H1 (cell line): ENCODE measurements at regions not wholly inside any gene's neighbourhood (a gene's known extent, or its start where the extent isn't known, plus 50 kb on each side); places are given as distances from the start of the nearest gene placed in this dataset.

Source experiments
- CTCF ChIA-PET: fragments of 300-600 bp; sonication (Branson Sonifier 250); formaldehyde crosslinking; loops from one replicate; lab custom pipeline; 2021; ENCODE audit not compliant: partially characterized antibody; lab: Charles Lee
- POLR2A ChIA-PET: fragments of 300-600 bp; sonication (Branson Sonifier 250); formaldehyde crosslinking; loops from one replicate; lab custom pipeline; 2021; ENCODE audit warnings: inconsistent platforms; ENCODE audit not compliant: partially characterized antibody; lab: Charles Lee
- DNase-seq, 2 experiments: peaks; one replicate each; pipeline versions ENCODE4 v3.0.0 to v3.0.0-alpha.2; 2010 to 2022; ENCODE audit warnings: low spot score in 2 of 2, low read depth in 1 of 2, mixed read lengths in 1 of 2
- FAIRE-seq: peaks from 2 replicates; lab custom pipeline; 2011; peaks lifted over from hg19 to GRCh38; lab: Jason Lieb, UNC
- H2AFZ ChIP-seq: 2 replicates; pipeline ENCODE4 v1.8.1; 2012; ENCODE audit warnings: low read length, inconsistent platforms
- H2AK5ac ChIP-seq: 2 replicates; pipeline ENCODE4 v1.6.1; 2013; ENCODE audit warnings: low read depth, low read length
- H2BK120ac ChIP-seq: replicated peaks from 2 replicates; pipeline ENCODE3; 2013; ENCODE audit warnings: low read depth, low read length, inconsistent platforms
- H2BK12ac ChIP-seq: 2 replicates; pipeline ENCODE4 v1.6.1; 2013; ENCODE audit warnings: low read depth, low read length
- H2BK15ac ChIP-seq: 2 replicates; pipeline ENCODE4 v1.6.1; 2013; ENCODE audit warnings: low read length
- H2BK20ac ChIP-seq: 2 replicates; pipeline ENCODE4 v1.6.1; 2013; ENCODE audit warnings: low read length
- H2BK5ac ChIP-seq: 2 replicates; pipeline ENCODE4 v1.6.1; 2013; ENCODE audit warnings: low read depth, low read length
- H3K14ac ChIP-seq: 2 replicates; pipeline ENCODE4 v1.6.1; 2013; ENCODE audit warnings: inconsistent platforms; ENCODE audit not compliant: insufficient read length
- H3K18ac ChIP-seq: 2 replicates; pipeline ENCODE4 v1.6.1; 2013; ENCODE audit warnings: low read length; ENCODE audit errors: extremely low read depth
- H3K23ac ChIP-seq: 2 replicates; pipeline ENCODE4 v1.6.1; 2013; ENCODE audit warnings: inconsistent platforms; ENCODE audit not compliant: insufficient read length
- H3K23me2 ChIP-seq: 2 replicates; pipeline ENCODE4 v1.6.1; 2013; ENCODE audit warnings: low read depth, low read length
- H3K27ac ChIP-seq: 2 replicates; pipeline ENCODE4 v1.6.1; 2011; ENCODE audit warnings: low read depth, low read length, inconsistent platforms
- H3K27me3 ChIP-seq, 4 experiments: replicated peaks in 1 of 4; 1 replicate in 1 of 4; 2 replicates in 3 of 4; pipeline versions ENCODE4 v1.6.1 to v1.8.1; 2011 to 2013; ENCODE audit warnings: low read length in 3 of 4, mild to moderate bottlenecking in 3 of 4, inconsistent platforms in 2 of 4, mixed read lengths in 2 of 4, moderate library complexity in 1 of 4; ENCODE audit not compliant: control insufficient read depth in 3 of 4, insufficient read depth in 3 of 4; ENCODE audit errors: extremely low read depth in 1 of 4
- H3K36me3 ChIP-seq, 4 experiments: 2 replicates each; pipeline versions ENCODE4 v1.6.1 to v1.8.1; 2011 to 2013; ENCODE audit warnings: mild to moderate bottlenecking in 4 of 4, low read length in 3 of 4, moderate library complexity in 2 of 4, control low read depth in 1 of 4, inconsistent platforms in 1 of 4; ENCODE audit not compliant: insufficient read depth in 4 of 4, control insufficient read depth in 2 of 4
- H3K4ac ChIP-seq: replicated peaks from 2 replicates; pipeline ENCODE3; 2013; ENCODE audit warnings: low read length, low read depth, mixed read lengths, inconsistent platforms; ENCODE audit not compliant: insufficient read length
- H3K4me1 ChIP-seq, 4 experiments: replicated peaks in 1 of 4; 1 replicate in 1 of 4; 2 replicates in 3 of 4; pipeline versions ENCODE4 v1.6.1 to v1.8.1; 2011 to 2013; ENCODE audit warnings: low read length in 3 of 4, inconsistent platforms in 2 of 4, mixed read lengths in 1 of 4; ENCODE audit not compliant: insufficient read depth in 4 of 4, control insufficient read depth in 3 of 4
- H3K4me2 ChIP-seq, 2 experiments: 2 replicates each; pipeline versions ENCODE4 v1.6.1 to v1.8.1; 2011 to 2013; ENCODE audit warnings: low read depth in 2 of 2, low read length in 2 of 2, control low read depth in 1 of 2, inconsistent platforms in 1 of 2, mild to moderate bottlenecking in 1 of 2; ENCODE audit not compliant: insufficient read depth in 1 of 2
- H3K4me3 ChIP-seq, 4 experiments: fragments of 200-600, 300-600 bp in 1 of 4; sonication (generic), shearing (Covaris generic), sonication (Bioruptor Twin) in 1 of 4; 2 replicates each; pipeline versions ENCODE4 v1.5.1 to v1.8.1; 2011 to 2016; ENCODE audit warnings: low read length in 4 of 4, low read depth in 3 of 4, control low read depth in 2 of 4, inconsistent platforms in 2 of 4, mild to moderate bottlenecking in 2 of 4, mixed read lengths in 1 of 4, moderate library complexity in 1 of 4; ENCODE audit not compliant: insufficient read depth in 2 of 4; ENCODE audit errors: extremely low read depth in 1 of 4
- H3K56ac ChIP-seq: replicated peaks from 2 replicates; pipeline ENCODE3; 2013; ENCODE audit warnings: low read depth, mild to moderate bottlenecking, mixed read lengths, low read length, inconsistent platforms; ENCODE audit not compliant: insufficient read length
- H3K79me1 ChIP-seq: 2 replicates; pipeline ENCODE4 v1.6.1; 2013; ENCODE audit warnings: low read depth, low read length, control low read depth
- H3K79me2 ChIP-seq, 2 experiments: 2 replicates each; pipeline versions ENCODE4 v1.6.1 to v1.8.1; 2012 to 2013; ENCODE audit warnings: low read length in 2 of 2, mild to moderate bottlenecking in 2 of 2, inconsistent platforms in 1 of 2; ENCODE audit not compliant: insufficient read depth in 2 of 2, control insufficient read depth in 1 of 2
- H3K9ac ChIP-seq, 4 experiments: replicated peaks in 1 of 4; 1 replicate in 1 of 4; 2 replicates in 3 of 4; pipeline versions ENCODE4 v1.6.1 to v1.8.1; 2011 to 2013; ENCODE audit warnings: low read depth in 3 of 4, low read length in 3 of 4, control low read depth in 2 of 4, mild to moderate bottlenecking in 2 of 4, moderate library complexity in 2 of 4, inconsistent platforms in 1 of 4; ENCODE audit errors: extremely low read depth in 1 of 4
- H3K9me3 ChIP-seq, 2 experiments: 2 replicates each; pipeline versions ENCODE4 v1.6.1 to v1.8.1; 2012 to 2013; ENCODE audit warnings: mild to moderate bottlenecking in 2 of 2, moderate library complexity in 2 of 2, control low read depth in 1 of 2, inconsistent platforms in 1 of 2, low read depth in 1 of 2, low read length in 1 of 2, mixed read lengths in 1 of 2; ENCODE audit not compliant: insufficient read depth in 2 of 2
- H4K20me1 ChIP-seq, 2 experiments: replicated peaks in 1 of 2; 2 replicates each; pipeline versions ENCODE3 to v1.8.1; 2011 to 2013; ENCODE audit warnings: inconsistent platforms in 2 of 2, low read length in 2 of 2, mild to moderate bottlenecking in 1 of 2; ENCODE audit not compliant: insufficient read depth in 2 of 2, control insufficient read depth in 1 of 2
- H4K5ac ChIP-seq: 2 replicates; pipeline ENCODE4 v1.6.1; 2013; ENCODE audit warnings: low read length, low read depth, mixed read lengths, inconsistent platforms; ENCODE audit not compliant: insufficient read length
- H4K8ac ChIP-seq: 2 replicates; pipeline ENCODE4 v1.8.0; 2013; ENCODE audit warnings: mild to moderate bottlenecking, moderate library complexity, low read length, inconsistent platforms; ENCODE audit not compliant: insufficient read depth; ENCODE audit errors: extremely low read depth
- H4K91ac ChIP-seq: replicated peaks from 2 replicates; pipeline ENCODE3; 2013; ENCODE audit warnings: low read length, mixed read lengths, inconsistent platforms; ENCODE audit not compliant: insufficient read length
- CEBPB ChIP-seq: IDR thresholded peaks from 2 replicates; pipeline ENCODE4 v1.6.1; 2012; ENCODE audit warnings: low read depth, low read length
- EGR1 ChIP-seq: IDR thresholded peaks from 2 replicates; pipeline ENCODE4 v1.6.1; 2011; ENCODE audit warnings: low read depth, low read length, borderline replicate concordance
- EP300 ChIP-seq, 2 experiments: IDR thresholded peaks; 1 replicate in 1 of 2; 2 replicates in 1 of 2; pipeline ENCODE4 v1.6.1; 2011 to 2012; ENCODE audit warnings: low read depth in 2 of 2, low read length in 2 of 2, mild to moderate bottlenecking in 2 of 2, borderline replicate concordance in 1 of 2, inconsistent platforms in 1 of 2, moderate library complexity in 1 of 2
- EZH2 ChIP-seq: fragments of 200-600 bp; sonication (generic); IDR thresholded peaks from 2 replicates; pipeline ENCODE4 v1.7.1; 2012; ENCODE audit warnings: low read depth, mild to moderate bottlenecking, moderate library complexity, low read length, inconsistent platforms; ENCODE audit not compliant: severe bottlenecking
- HDAC2 ChIP-seq, 2 experiments: fragments of 300-600 bp in 1 of 2; sonication (generic) in 1 of 2; IDR thresholded peaks; 2 replicates each; pipeline ENCODE4 v1.6.1; 2011 to 2012; ENCODE audit warnings: low read depth in 2 of 2, low read length in 2 of 2, mild to moderate bottlenecking in 2 of 2, moderate library complexity in 2 of 2, borderline replicate concordance in 1 of 2, inconsistent platforms in 1 of 2
- JUN ChIP-seq: IDR thresholded peaks from 2 replicates; pipeline ENCODE4 v1.6.1; 2011; ENCODE audit warnings: low read depth, mild to moderate bottlenecking, improper control_type of control experiment, low read length
- PHF8 ChIP-seq: fragments of 200-600 bp; sonication (generic); conservative IDR thresholded peaks from 2 replicates; pipeline ENCODE4 v1.7.1; 2012; ENCODE audit warnings: low read depth, mild to moderate bottlenecking, inconsistent platforms, low read length, moderate library complexity
- RAD21 ChIP-seq, 2 experiments: IDR thresholded peaks in 1 of 2; conservative IDR thresholded peaks in 1 of 2; 2 replicates each; pipeline ENCODE4 v1.6.1; 2011; ENCODE audit warnings: low read depth in 2 of 2, low read length in 2 of 2, improper control_type of control experiment in 1 of 2, inconsistent platforms in 1 of 2, mild to moderate bottlenecking in 1 of 2, moderate library complexity in 1 of 2
- RXRA ChIP-seq: IDR thresholded peaks from 2 replicates; pipeline ENCODE4 v1.6.1; 2011; ENCODE audit warnings: low read depth, mild to moderate bottlenecking, low read length, moderate library complexity; ENCODE audit not compliant: insufficient read depth
- SP1 ChIP-seq: IDR thresholded peaks from 2 replicates; pipeline ENCODE4 v1.6.1; 2011; ENCODE audit warnings: low read depth, low read length
- SUZ12 ChIP-seq: fragments of 200-600 bp; sonication (generic); IDR thresholded peaks from 2 replicates; pipeline ENCODE4 v1.6.1; 2012; ENCODE audit warnings: mild to moderate bottlenecking, inconsistent platforms, low read length, moderate library complexity, mixed read lengths
- TAF1 ChIP-seq: IDR thresholded peaks from 2 replicates; pipeline ENCODE4 v1.6.1; 2011; ENCODE audit warnings: mild to moderate bottlenecking, low read depth, low read length
- TEAD4 ChIP-seq: IDR thresholded peaks from 2 replicates; pipeline ENCODE4 v1.6.1; 2012; ENCODE audit warnings: low read depth, low read length, inconsistent platforms, mixed read lengths
- WGBS, 2 experiments: shearing (Covaris generic) in 1 of 2; methylation state at CpG; one replicate each; pipeline versions ENCODE4 v1.1.6 to v1.1.7; 2013 to 2015; ENCODE audit warnings: low lambda C conversion rate in 2 of 2, mixed read lengths in 2 of 2, inconsistent platforms in 1 of 2, low coverage in 1 of 2, missing lambda C conversion rate in 1 of 2; ENCODE audit not compliant: insufficient replicate concordance in 2 of 2, insufficient coverage in 1 of 2, insufficient read length in 1 of 2; ENCODE audit errors: extremely low coverage in 1 of 2, missing lambda C conversion rate in 1 of 2; 5-methylcytosine and 5-hydroxymethylcytosine counted together

- H2BK120ac ChIP-seq = no peak overlapping the region
- H3K23me2 ChIP-seq = no peaks in the 10 kb centered on the region; the same call in 1 of the 2 replicates
- H3K9me3 ChIP-seq = no peaks in the 10 kb centered on the region
- no peak overlapping the region for H3K18ac ChIP-seq
- H3K9ac ChIP-seq = no peak overlapping the region
- no peak overlapping the region for H2BK12ac ChIP-seq
- no peak overlapping the region for H3K23ac ChIP-seq
- ChIA-PET CTCF (interaction anchor here (1.4 to 2.1 kb wide), 3 partner anchors 15 to 21 kb away, joined by 3 to 4 read pairs (median 4); no protein-coding TSS in a partner anchor), POLR2A (interaction anchor here (1.5 kb wide), 1 partner anchor 9 kb away, joined by 5 read pairs; no protein-coding TSS in a partner anchor)
- 0 out of 8 replicates have a peak, but pooled peaks cover 0 to 2% (median 0%) of the 10 kb centered on the region in 4 experiments for H3K36me3 ChIP-seq
- H3K4me1 ChIP-seq = peaks cover 0 to 12% (median 5%) of the 10 kb centered on the region in 4 experiments; a peak in 3 of 7 replicates
- H4K91ac ChIP-seq = no peak overlapping the region
- no peak overlapping the region for H4K8ac ChIP-seq
- no peak for FAIRE-seq
- H3K4me3 ChIP-seq = no peak overlapping the region
- H4K20me1 ChIP-seq = no peaks in the 10 kb centered on the region
- H2AK5ac ChIP-seq = no peak overlapping the region
- no peaks in the 10 kb centered on the region for H3K79me2 ChIP-seq
- 97% methylated on average over 2 of the region's 2 CpGs; no CpG with 5 or more reads in 1 of the 2 experiments for WGBS, 2 experiments
- no peak overlapping the region for H2AFZ ChIP-seq
- H3K56ac ChIP-seq = no peak overlapping the region
- no peak overlapping the region for H2BK15ac ChIP-seq
- H4K5ac ChIP-seq = no peak overlapping the region
- DNase-seq = no peak
- no peaks in the 10 kb centered on the region for H3K27me3 ChIP-seq
- H3K79me1 ChIP-seq = no peaks in the 10 kb centered on the region
- H3K4me2 ChIP-seq = no peak overlapping the region
- H3K27ac ChIP-seq = no peak overlapping the region
- no peak overlapping the region for H2BK20ac ChIP-seq
- H3K4ac ChIP-seq = no peak overlapping the region
- H2BK5ac ChIP-seq = no peak overlapping the region
- H3K14ac ChIP-seq = no peak overlapping the region
- TF ChIP-seq RAD21 (IDR thresholded peaks at IDR 0.05 in 1 of 2, conservative IDR thresholded peaks at IDR 0.05 in 1 of 2; ENCODE audit: low read depth in 2 of 2, low read length in 2 of 2) (no peak), SP1 (no peak), EGR1 (no peak), PHF8 (no peak), TAF1 (no peak), EZH2 (no peak), JUN (no peak), RXRA (no peak), CEBPB (no peak), TEAD4 (no peak), EP300 (IDR thresholded peaks at IDR 0.05; ENCODE audit: borderline replicate concordance in 1 of 2, low read depth in 2 of 2, low read length in 2 of 2) (no peak), HDAC2 (IDR thresholded peaks at IDR 0.05; ENCODE audit: borderline replicate concordance in 1 of 2, low read depth in 2 of 2, low read length in 2 of 2) (no peak), SUZ12 (no peak)
Observed at GRCh38 chr7:24343614-24344013, 59.6 kb downstream of the NPY start.
